HG03460 (cell line): ENCODE measurements at regions not wholly inside any gene's neighbourhood (a gene's known extent, or its start where the extent isn't known, plus 50 kb on each side); places are given as distances from the start of the nearest gene placed in this dataset.

Experiments used
- ATAC-seq: cut with Tn5 transposase; IDR thresholded peaks from one replicate; pipeline ENCODE4 v1.9.1; 2021; ENCODE audit not compliant: unreplicated experiment

DNA sequence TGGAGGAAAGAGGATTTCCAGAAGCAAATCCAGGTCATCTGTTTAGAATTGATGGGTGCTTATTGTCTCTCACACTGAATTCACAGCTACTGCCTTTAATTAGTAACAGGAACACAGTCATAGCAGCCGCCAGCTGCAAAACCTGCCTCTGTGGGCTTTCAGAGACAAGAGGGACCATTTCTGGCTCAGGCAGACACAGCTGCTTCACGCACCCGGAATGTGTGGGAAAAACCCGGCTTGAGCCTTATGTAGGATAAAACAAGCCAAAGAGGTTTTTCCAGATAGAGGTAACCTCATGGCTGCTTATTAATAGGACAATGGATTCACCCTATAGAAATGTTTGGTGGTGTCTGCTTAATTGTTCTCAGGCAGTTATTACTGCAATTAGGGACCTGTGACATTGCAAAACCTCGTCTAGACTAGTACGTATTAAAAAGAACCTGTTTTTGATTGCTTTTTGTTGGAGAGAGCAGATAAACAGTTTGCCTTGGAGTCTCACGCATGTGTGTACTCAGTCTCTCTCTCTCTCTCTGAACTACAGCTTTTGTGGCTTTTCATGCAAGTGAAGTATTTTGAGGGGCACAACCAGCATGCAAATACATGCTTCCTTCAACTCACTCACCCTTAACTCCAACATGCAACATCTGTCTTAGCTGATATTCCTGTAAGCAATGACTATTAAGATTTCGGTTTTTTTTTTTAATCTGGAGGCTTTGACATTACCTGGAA, 302.7 kb downstream of the PLK2 start:
- ATAC-seq, result peak; percentile 71

GRCh38 chr5:58156361-58156760, 303.5 kb downstream of the PLK2 start:
- no peak for ATAC-seq

DNA sequence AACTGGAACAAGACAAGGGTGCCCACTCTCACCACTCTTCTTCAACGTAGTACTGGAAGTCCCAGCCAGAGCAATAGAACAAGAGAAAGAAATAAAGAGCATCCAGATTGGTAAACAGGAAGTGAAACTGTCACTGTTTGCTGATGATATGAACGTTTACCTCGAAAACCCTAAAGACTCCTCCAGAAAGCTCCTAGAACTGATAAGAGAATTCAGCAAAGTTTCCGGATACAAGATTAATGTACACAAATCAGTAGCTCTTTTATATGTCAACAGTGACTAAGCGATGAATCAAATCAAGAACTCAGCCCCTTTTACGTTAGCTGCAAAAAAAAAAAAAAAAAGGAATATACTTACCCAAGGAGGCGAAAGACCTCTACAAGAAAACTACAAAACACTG, 306.6 kb downstream of the PLK2 start:
- no peak for ATAC-seq

- no peak for ATAC-seq
These were observed 308.5 kb downstream of the PLK2 start for GRCh38 chr5:58151414-58151813.

GRCh38 chr5:58150926-58151325, 309.0 kb downstream of the PLK2 start:
- ATAC-seq, result no peak

GRCh38 chr5:58149746-58150145, 310.1 kb downstream of the PLK2 start:
- ATAC-seq, result no peak

DNA sequence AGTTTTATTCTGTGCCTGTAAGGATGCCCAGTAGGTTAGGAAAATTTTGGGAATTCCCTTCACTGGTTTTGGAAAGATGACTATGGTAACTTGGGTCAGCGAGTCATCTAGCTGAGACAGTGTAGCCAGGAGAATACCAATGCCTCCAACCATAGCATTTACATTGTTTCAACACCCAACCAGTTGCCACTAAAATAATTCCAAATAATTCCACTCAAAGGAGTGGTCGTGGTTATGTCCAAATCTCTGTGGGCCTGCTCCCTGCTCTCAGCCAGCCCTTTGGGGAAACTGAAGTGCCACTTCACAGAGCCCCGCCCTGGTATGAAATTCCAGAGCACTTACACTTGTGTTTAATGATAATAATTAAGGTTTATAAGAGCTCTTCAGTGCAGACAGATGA, 310.5 kb downstream of the PLK2 start:
- ATAC-seq, result no peak

GRCh38 chr5:58148254-58148775, 311.6 kb downstream of the PLK2 start:
- no peak for ATAC-seq

GRCh38 chr5:58145397-58145934, 314.4 kb downstream of the PLK2 start:
- no peak for ATAC-seq

DNA sequence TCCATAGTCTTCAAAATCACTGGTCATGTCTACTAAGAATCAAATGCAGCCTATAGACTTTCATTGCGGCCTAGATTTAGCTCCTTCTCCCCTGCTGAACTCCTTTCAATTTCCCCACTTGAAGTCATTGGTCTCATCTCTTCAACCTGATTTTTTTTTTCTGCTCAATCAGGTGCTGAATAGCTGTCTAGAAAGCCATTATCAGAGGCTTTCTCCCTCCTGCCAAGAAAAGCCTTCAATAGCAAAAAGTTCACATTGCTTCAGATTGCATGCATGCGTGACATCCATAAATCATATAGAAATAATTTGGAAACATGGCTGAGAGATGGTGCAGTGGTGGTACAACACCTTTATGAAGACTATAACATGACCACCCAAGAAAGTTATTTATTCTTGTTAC, 316.2 kb downstream of the PLK2 start:
- no peak for ATAC-seq

- ATAC-seq, result no peak
These were observed 316.7 kb downstream of the PLK2 start for GRCh38 chr5:58143181-58143580.

GRCh38 chr5:58138791-58139190, 321.1 kb downstream of the PLK2 start:
- no peak for ATAC-seq

DNA sequence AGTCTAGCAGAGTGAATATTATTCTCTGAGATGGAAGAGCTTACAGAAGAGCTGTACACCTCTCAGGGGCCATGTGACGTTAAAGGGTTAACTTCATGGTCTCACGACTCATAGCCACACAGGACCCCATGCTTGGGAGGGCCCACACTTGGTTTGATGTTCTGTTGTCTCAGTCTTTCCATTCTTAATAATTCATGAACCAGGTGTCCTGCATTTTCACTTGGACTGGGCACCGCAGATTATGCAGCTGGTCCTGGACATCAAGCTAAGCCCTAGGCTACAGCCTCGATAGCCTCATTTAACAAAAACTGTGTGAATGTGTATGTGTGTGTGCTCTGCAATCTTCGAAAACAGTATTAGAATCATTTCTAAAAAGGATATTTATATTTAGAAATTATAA, 323.5 kb downstream of the PLK2 start:
- no peak for ATAC-seq

DNA sequence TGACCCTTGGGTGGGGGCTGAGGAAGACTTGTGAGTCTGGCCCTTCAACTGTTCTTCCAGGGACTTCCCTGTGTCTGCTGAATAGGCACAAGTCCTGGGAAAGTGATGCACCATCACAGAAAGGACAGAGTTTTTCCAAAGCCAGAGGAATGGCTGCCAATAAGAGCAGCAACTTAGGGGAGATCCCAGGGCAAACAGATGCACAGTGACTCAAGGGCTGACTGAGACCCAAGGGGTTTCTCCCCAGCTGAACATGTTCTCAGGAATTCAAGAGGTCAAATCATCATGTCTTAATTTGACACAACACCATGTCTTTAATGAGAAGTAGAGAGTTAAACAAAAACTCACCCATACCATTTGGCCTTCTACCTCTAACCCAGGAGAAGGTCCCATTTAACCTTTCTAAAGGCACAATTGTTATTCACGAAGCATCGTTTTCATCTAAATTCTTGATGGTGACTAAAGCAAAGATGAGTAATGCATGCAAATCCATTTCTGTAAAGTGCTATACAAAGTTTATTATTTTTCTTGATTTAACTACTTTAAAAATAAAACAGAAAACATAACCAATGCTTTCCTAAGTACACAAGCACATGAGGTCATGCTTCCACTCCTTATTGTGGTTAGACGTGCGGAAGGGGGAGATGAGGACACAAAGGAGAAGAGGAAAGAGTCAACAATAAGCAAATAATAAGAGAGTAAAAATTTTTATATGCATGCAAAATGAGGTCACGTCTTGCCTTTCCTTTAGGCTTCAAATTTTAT, 324.1 kb downstream of the PLK2 start:
- ATAC-seq, result no peak

DNA sequence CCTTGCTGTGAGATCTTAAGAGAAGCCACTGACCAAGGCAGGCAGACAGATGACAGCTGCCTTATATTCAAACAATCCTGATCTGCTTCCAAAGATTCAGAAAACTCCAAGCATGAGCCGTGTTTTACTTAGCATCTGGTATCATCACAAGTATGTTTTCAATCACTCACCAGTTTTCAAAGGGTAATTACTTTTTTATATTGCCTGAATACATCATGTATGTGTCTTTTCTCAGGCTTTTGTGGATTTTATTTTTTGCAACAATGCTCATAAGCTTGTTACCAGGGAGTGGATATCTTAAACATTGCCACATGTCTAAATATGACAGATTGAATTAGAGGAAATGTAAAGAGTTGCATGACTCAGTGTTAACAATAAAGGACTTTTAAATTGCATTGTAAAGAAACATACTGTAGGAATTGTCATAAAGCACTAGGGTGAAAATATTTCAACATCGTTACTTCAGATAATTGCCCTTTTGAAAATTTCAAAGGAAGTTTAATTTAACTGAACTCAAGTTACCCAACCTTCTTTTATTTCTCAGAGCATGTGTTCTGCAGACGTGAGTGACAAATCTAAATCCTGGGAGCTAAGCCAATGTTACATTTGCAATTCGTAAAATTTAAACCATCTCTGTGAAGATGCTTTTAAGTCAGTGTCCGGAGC, 326.1 kb downstream of the PLK2 start:
- ATAC-seq, result no peak

- no peak for ATAC-seq
These were observed 326.7 kb downstream of the PLK2 start for GRCh38 chr5:58133216-58133615.

- ATAC-seq, result no peak
These were observed 332.3 kb downstream of the PLK2 start for GRCh38 chr5:58127255-58128220.

DNA sequence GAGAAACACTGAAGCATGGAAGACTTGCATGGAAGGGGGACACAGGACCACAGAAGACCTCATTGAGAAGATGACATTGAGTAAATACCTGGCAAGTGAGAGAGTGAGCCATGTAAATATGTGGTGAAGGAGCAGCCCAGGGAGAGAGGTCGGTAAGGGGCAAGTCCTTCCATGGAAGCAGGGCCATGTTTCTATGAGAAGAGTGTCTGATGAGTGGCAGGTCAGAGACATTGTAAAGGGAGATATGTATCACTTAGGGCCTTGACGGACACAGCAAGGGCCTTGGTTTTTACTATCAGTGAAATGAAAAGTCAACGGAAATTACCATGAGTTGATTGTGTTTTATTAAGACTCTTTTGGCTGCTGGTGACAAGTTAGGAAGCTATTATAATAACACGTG, 336.4 kb downstream of the PLK2 start:
- no peak for ATAC-seq

GRCh38 chr5:58122848-58123392, 337.0 kb downstream of the PLK2 start:
- ATAC-seq, result no peak

DNA sequence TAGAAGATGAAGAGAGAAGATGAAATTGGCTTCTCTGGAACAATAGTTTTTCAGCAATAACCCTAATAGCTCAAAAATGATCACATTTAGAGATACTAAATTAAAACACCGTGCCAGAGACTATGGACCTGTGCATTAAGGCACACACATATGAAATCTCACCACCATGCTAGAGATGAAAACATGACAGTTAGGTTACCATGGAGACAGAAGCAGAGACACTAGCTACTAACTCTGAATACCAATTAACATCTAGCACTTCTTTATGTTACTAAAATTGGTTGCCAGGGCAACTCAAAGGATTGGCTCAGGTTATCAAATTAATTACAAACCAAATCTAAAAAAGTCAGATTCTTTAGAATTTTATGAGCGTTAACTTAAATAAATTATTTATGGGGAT, 337.7 kb downstream of the PLK2 start:
- no peak for ATAC-seq
